HG03095 (cell line): ENCODE measurements at regions not wholly inside any gene's neighbourhood (a gene's known extent, or its start where the extent isn't known, plus 50 kb on each side); places are given as distances from the start of the nearest gene placed in this dataset.
"Not testable (repeated sequence)": the region's sequence is repeated elsewhere in the genome, so short reads cannot be mapped to it uniquely, and the experiment has no call there.

Experiments
- ATAC-seq: cut with Tn5 transposase; IDR thresholded peaks from one replicate; pipeline ENCODE4 v1.9.1; 2021; ENCODE audit warnings: moderate library complexity; ENCODE audit not compliant: unreplicated experiment

DNA sequence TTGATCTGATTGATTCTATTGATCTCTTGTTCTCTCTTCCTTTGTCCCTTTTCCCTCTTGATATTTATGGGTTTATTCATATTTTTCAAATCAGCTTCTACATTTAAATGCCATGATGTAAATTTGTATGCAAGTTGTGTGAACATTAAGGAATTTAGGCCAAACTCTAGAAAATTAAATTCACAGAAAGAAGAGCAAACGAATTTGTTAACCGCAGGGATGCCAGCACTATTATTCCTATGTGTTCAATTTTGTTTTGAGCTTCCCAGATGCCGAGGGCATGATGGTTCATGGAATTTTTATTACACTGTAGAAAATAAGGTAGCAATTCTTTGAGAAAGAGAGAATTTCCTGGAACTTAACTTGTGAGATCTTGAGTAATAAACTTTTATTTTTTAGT, 220.9 kb downstream of the BUB3 start:
- no peak for ATAC-seq

DNA sequence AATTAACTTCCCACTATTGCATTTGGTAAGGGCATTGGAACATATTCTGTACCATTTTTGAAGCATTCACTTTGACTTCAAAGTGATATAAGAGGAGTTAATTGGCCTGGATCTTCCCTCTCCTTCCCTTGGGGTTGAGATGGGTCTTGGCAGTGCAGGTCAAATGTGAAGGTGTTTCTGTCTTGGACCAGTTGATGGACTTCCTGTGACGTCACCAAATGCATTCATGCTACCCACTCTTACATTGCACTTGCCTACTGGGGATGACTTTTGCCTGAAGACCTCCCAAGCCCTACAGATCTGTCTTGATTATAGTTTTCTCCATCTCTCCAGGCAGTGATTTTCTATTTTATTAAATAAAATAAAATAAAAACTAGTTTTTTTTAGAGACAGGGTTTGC, 221.5 kb downstream of the BUB3 start:
- ATAC-seq, result no peak

DNA sequence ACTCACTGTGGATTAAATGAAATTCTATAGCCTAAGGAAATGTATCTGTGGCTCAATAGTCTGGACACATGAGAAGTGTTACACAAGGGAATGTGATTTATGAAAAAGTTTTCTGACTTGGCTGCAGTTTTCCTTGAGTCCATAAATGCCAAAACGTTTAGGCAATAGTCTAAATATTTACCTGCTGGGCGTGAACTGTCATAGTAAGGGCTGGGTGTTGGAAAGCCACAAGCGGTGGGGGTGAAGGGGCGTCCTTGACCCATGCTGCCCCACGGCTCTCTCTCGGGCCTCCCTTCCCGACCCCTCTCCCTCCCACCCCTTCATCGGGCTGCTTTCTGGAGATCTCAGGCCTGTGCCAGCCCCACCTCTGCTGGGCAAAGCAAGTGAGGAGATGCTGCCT, 223.7 kb downstream of the BUB3 start:
- ATAC-seq, result no peak

DNA sequence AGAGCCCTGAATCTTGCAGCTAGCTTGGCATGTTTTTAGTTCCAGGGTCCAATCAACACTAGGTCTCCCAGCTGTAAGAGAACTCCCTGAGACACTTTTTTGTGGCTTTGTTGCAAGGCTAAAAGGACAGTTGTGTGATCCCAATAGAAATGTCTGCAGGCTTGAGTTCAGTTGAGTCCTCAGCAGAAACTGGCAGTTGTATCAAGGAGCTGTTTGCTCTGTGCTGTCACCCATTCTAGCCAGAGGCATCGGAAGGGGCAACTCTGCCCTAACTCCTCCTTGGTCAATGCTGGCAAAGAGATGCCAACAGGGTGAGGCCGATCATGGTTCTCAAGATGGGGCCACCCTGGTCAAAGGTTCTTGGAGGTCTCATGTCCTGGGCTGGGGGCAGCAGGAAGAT, 224.1 kb downstream of the BUB3 start:
- no peak for ATAC-seq

DNA sequence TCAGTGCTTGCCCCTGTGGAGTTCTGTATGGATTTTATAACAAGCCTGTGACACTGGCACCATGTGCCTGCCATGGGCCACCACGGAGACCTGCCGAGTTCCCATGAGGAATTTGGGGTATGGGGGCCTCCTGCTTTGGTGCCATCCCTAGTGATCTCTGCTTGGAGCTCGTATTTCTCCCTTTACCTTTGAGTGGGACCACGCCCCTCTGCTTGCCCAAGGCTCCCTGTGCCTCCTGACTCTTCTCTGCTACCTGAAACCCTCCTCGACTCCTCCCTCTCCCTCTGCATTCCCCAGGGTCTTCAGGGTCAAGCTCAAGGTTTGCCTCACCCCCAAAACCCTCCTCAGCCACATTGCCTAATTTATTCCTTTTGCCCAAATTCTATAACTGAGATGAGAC, 225.0 kb downstream of the BUB3 start:
- ATAC-seq, result no peak

DNA sequence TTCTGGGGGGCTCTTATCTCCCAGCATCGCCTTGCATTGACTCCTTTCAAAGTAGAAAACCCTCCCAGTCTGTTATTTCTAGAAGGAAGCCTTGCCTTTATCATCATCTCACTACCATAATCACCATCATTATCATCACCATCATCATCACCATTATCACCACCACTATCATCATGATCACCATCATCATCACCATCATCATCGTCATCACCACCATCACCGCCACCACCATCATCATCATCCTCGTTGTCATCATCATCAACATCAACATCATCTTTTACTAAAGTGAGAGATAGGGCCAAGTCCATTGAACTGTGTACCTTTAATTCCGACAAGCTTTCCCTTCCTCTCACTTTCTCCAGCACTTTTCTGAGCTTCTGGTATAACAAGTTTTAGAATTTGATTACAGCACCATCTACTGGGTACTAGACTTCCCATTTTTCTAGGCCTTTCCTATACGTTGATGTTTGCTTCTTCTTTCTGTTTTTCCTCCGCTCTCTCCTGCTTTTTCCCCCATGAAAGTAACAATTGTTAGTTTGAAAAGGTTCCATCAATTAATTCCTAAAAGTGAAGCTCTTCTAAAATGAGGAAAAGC, 226.4 kb downstream of the BUB3 start:
- no peak for ATAC-seq

DNA sequence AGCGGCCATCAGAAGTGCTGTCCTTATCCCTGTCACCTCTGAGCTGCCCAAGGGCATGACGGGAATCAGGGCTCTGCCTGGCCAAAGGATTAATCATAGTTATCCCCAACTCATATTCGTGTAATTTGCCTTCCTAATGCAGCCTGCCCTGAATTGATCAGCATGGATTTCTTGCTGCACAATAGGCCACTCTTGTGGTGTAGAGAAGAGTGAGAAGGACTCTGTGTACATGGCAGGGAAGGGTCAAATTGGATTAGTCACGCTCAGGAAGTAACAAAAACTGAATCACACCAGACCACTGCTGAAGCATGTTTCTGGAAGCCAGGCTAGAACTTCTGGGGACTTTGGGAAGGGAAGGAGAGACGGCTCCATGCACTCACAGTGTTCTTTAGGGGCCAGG, 227.0 kb downstream of the BUB3 start:
- no peak for ATAC-seq

DNA sequence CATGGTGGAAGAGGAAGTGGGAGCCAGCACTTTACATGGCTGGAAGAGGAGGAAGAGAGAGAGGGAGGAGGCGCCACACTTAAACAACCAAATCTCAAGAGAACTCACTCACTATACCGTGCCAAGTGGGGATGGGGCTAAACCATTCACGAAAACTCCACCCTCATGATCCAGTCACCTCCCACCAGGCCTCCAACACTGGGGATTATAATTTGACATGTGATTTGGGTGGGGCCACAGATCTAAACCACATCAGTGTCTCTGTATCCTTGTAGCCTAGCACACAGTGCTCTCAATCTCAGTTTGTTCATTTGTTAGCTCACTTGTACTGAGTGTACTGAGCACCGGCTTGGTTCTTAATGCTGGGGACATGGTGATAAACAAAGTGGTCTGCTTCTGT, 228.3 kb downstream of the BUB3 start:
- no peak for ATAC-seq

DNA sequence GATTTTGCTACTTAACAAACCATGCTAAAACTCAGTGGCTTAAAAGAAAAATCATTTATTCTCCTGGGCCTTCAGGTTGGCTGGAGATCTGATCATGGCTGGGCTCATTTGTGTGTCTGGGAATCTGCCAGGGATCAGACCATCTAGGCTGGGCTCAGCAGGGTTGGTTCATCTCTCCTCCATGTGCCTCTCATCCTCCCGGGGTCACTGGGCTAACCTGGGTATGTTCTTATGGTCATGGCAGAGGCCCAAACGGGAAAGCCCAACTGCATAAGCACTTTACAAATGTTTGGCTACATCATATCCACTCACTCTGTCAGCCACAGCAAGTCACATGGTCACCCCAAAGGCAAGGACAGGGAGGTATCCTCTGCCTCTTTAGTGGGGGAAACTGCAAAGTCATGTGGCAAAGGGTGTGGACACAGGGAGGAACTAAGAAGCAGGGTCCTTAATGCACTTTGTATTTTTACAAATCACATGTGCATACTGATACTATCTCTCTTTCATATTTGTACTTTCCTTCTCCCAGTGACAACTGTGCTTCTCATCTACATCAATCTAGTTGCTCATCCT, 231.4 kb downstream of the BUB3 start:
- ATAC-seq, result no peak

DNA sequence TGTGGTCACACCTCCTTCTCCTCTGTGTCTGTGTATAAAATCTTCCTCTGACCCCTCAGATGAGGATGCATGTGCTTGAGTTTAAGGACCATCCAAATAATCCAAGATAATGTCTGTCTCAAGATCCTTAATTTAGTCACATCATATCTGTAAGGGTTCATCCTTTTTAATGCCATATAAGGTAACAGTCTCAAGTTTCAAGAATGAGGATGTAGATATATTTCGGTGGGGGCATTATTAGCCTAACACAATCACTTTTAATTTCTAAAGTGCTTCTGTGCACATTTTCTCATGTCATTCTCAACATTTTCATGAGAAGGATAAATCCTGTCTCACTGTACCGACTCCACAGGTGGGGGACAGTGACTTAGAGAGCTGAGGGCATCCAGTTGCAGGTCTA, 235.3 kb downstream of the BUB3 start:
- no peak for ATAC-seq

DNA sequence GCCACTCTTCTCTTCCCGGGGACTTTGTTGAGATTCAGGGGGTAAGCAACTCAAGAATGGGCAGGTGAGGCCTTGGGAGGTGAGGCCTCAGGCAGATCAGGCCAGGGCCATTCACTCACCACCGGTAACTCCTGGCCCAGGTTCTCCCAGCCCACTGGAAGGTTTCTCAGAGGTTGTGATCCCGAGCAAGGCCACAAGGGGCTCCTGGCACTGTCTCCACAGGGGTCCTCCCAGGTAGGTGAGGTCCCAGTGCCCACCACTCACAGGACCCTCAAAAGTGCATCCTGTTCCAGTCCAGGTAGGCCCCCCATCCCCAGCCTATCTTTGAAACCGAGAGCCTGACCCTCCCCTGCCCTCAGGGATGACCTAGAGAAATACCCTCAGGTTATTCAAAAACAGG, 236.1 kb downstream of the BUB3 start:
- no peak for ATAC-seq

DNA sequence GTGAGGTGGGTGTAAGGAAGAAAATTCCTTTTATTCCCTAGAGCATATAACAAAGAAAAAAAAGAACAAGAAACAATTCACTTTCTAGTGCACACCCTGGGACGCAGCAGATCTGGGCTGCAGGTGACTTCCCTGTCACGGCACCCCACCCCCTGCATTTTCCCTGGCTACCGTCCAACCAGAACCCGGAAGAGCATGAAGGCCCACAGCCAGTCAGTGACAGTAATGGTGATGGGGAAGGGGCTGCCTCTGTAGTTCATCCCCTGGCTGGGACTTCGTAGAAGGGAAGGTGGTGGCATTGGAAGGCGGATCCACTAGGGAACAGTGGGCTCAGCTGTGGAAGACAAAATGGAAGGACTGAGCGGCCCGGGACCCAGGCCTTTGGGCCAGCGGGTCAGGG, 236.7 kb downstream of the BUB3 start:
- ATAC-seq, result no peak

DNA sequence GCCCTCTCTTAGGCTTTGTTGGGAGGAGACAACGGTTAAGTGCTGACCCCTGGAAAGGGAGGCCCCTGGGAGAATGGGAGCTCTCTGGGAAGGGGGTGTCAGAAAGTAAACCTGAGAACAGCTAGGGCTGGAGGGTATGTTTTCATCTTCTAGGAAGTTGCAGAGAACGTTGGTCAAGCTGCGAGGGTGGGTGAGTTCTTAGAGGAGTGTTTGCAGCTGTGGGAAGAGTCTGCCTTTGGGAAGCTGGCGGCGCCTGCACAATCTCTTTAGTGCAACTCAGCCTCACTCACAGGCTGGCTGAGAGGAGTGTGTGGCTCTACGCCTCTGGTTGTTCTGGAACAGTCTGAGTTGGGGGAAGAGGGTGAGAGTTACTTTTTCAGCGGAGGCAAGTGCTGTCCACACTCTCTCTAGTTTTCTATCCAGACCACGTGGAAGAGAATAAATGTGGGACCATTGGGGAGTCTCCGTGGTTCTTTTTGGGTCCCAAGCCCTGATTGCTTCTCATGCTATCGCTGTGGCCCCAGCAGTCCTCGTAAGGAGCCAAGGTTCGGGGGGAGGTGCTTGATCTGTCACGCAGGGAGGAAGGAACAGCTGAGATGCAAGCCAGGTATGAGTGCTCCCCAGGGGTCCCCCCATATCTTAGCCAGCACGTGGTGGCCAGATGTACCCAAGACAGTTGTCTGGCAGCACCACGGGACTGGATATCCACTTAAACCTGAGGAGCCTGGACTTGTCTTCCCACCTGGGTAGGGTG, 237.2 kb downstream of the BUB3 start:
- peak; percentile 32 for ATAC-seq

DNA sequence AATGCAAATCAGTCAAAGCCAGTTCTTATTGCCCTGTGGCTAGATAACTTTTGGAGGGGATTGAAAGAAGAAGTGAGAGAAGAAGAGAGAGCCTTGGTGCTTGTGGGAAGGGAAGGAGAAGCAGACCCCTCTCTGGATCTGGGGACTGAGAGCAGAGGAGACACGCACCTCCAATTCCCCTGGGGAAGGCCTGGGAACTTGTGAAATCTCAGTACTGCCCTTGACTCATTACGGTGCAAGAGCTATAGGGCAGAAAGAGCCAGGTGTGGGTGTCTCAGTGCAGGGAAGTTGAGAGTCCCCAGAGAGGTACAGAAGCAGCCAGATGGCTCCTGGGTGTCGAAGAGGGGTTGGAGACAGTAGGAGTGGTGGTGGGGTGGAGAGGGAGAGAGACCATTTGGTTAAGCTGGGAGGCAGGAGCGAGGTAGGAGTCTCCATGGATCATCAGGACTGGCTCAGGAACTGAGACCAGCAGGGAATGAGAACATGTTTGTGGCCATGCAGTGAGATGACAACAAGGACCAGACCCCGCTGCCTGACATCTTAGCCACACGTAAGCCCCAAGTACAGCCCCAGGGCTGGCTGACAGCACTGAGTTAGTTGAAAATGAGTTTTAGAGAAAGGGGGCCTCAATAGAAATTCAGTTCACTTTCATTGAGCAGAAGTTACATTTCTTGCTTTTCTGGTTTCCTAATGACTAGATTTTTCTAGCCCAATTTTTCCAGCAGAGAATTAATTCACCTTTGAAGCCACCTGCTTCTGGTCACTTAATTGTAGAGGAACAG, 238.2 kb downstream of the BUB3 start:
- ATAC-seq, result peak; percentile 78

DNA sequence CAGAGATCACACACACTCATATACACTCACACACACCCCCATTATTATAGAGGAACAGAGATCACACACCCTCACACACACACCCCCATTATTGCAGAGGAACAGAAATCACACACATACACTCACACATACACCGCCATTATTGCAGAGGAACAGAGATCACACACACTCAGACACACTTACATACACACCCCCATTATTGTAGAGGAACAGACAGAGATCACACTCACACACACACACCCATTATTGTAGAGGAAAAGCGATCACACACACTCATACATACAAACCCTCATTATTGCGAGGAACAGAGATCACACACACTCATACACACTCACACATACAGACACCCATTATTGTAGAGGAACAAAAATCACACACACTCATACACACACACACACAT, 239.0 kb downstream of the BUB3 start:
- ATAC-seq, result no peak

DNA sequence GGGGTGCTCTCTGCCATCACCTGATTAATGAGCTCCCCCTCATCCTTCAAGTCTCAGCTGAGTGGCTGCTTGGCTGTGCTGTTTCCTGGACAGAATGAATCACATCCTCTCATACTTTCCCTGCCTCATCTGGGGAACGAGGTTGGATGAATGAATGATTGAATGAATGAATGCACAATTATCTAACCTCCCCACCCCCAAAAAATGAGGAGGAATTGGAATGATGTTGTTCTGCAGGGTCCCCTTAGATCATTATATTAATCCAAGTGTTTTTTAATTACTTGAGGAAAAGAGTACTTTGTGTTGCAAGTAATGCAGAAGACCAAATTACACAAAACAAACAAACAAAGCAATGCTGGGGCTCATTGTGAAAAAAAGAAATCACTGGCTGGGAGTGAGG, 240.2 kb downstream of the BUB3 start:
- no peak for ATAC-seq

DNA sequence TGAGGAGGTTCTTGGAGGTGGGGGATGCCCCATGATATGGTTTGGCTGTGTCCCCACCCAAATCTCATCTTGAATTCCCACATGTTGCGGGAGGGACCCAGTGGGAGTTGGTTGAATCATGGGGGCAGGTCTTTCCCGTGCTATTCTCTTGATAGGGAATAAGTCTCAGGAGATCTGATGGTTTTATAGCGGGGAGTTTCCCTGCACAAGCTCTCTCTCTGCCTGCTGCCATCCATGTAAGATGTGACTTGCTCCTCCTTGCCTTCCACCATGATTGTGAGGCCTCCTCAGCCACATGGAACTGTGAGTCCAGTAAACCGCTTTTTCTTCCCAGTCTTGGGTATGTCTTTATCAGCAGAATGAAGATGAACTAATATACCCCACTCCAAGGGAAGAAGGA, 241.0 kb downstream of the BUB3 start:
- ATAC-seq, result not testable (repeated sequence)

DNA sequence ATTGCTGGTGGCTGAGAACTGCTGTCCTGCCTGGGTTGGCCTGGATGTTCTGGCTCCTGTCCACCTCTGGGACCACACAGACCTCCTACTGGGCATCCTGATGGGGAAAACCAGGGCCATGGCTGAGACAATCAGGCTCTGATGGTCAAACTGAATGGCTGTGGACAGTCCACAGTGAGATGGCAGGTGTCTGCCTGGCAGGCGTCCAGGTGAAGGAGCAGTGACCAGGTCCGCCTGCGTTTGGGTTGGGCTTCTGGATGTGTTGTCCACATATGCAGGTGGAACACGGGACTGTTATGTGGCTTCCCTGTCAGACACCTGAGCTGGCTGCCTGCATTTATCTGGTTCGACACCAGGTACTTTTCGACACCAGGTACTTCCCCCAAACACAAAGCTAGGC, 241.7 kb downstream of the BUB3 start:
- ATAC-seq, result no peak

DNA sequence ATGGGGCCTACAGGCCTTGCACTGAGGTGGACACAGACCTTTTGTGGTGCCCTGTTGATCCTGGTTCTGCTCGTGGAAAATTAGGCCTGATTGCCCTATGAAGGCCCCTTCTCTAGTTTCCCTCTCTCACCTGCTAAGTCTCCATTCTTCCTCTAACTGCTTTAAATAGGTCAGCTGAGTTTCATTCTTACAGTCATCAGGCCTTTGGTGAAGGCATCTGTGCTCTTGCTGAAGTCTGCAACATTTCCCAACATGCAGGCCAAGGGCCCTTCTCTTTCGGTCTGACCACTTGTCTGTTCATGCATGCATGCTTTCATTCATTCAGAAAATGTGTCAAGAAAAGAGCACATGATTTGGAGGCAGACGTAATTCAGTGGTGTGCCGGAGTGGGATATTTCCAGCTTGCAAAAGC, 244.0 kb downstream of the BUB3 start:
- ATAC-seq, result peak; percentile 61

DNA sequence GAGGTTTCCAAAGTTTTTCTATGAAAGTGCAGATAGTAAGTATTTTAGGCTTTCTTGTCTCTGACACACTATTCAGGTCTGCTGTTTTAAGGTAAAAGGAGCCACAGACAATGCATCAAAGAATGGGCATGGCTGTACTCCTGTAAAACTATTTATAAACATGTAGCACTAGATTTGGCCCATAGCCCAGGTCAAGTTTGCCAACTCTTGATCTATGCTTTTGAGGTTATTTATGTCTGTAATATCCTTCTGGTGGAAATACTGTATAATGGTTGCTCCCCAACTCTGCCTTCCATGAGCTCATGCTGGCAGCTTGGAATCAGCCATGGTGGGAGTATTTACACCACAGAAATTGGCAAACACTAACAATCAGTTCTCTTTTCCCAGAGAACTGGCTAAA, 244.6 kb downstream of the BUB3 start:
- no peak for ATAC-seq

DNA sequence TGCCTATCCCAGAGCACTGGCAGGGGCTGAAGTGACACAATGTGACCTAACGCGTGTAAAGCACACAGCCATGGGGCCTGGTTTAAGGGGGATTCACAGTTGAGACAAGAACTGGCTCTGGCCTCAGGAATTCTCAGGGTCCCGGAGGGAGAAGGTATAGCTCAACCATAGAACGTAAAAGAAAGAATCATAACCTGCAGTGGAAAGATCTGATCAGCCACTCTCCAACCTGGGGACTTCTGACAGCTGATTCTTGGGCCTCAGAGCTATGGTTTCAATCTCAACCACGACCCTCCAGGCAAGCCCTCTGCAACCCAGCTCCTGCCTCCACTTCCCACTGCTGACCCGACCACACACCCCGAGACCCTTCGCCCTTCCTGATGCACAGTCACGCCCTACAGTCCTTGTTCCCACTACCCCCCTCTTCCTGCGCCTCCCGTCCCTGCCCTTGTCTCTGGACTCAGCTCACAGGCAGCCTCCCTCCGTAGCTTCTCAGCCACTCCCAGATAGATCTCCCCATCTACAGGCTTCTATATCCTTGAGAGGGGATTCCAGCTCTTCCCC, 245.2 kb downstream of the BUB3 start:
- no peak for ATAC-seq

DNA sequence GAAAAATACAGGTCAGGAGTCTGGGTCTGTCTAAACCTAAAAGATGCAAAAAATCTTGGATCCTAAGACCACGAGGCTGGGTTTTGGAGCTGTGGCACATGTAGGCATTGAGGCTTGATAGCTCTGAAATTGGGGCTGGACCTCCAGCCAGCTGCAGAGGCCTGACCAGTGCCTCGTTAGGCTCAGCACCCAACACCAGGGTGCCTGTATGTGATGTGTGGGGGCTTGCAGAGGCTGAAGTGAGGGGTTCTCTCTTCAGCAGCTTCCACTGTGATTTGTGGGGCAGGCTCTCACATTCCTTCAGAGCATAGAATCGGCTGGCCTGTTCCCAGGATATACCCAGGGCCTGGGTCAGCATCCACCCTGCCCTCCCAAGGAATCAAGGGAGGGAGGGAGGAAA, 247.8 kb downstream of the BUB3 start:
- ATAC-seq, result no peak
